ENCODE measurements at regions not wholly inside any gene's neighbourhood (a gene's known extent, or its start where the extent isn't known, plus 50 kb on each side); places are given as distances from the start of the nearest gene placed in this dataset.

GRCh38 chr11:115656041-115656440, 151.8 kb upstream of the CADM1 start:
- no peak overlapping the region for H3K27ac ChIP-seq
- no peak for TF ChIP-seq CTCF (IDR thresholded peaks at IDR 0.05)
- TF ChIP-seq ZFX (IDR thresholded peaks at IDR 0.05; ENCODE audit: borderline replicate concordance) = no peak

GRCh38 chr11:115654792-115655191, 150.6 kb upstream of the CADM1 start:
- H3K27ac ChIP-seq = no peak overlapping the region
- no peak for TF ChIP-seq ZFX (IDR thresholded peaks at IDR 0.05; ENCODE audit: borderline replicate concordance)

GRCh38 chr11:115653926-115654325, 149.7 kb upstream of the CADM1 start:
- H3K27ac ChIP-seq = no peak overlapping the region
- TF ChIP-seq ZFX (IDR thresholded peaks at IDR 0.05; ENCODE audit: borderline replicate concordance) = no peak
- TF ChIP-seq CTCF (IDR thresholded peaks at IDR 0.05) = no peak

GRCh38 chr11:115653076-115653475, 148.9 kb upstream of the CADM1 start:
- TF ChIP-seq ZFX (IDR thresholded peaks at IDR 0.05; ENCODE audit: borderline replicate concordance) = no peak
- no peak for TF ChIP-seq CTCF (IDR thresholded peaks at IDR 0.05)
- no peak overlapping the region for H3K27ac ChIP-seq

GRCh38 chr11:115652496-115652895, 148.3 kb upstream of the CADM1 start:
- no peak for TF ChIP-seq CTCF (IDR thresholded peaks at IDR 0.05)
- TF ChIP-seq ZFX (IDR thresholded peaks at IDR 0.05; ENCODE audit: borderline replicate concordance) = no peak
- H3K27ac ChIP-seq = no peak overlapping the region

- TF ChIP-seq ZFX (IDR thresholded peaks at IDR 0.05; ENCODE audit: borderline replicate concordance) (no peak), CTCF (IDR thresholded peaks at IDR 0.05) (no peak)
- no peak overlapping the region for H3K27ac ChIP-seq
Observed at GRCh38 chr11:115652094-115652493, 147.9 kb upstream of the CADM1 start.

- TF ChIP-seq CTCF (IDR thresholded peaks at IDR 0.05) = no peak
- no peak for TF ChIP-seq ZFX (IDR thresholded peaks at IDR 0.05; ENCODE audit: borderline replicate concordance)
- H3K27ac ChIP-seq = no peak overlapping the region
Observed at GRCh38 chr11:115649461-115649860, 145.2 kb upstream of the CADM1 start.

GRCh38 chr11:115645631-115646317, 141.6 kb upstream of the CADM1 start:
- no peak for TF ChIP-seq ZFX (IDR thresholded peaks at IDR 0.05; ENCODE audit: borderline replicate concordance)
- no peak for TF ChIP-seq CTCF (IDR thresholded peaks at IDR 0.05)

More at GRCh38 chr11:115645631-115646317, 141.6 kb upstream of the CADM1 start:
- no peak overlapping the region for H3K27ac ChIP-seq

Data from 22Rv1 (cell line).